H4 (cell line): ENCODE measurements at regions not wholly inside any gene's neighbourhood (a gene's known extent, or its start where the extent isn't known, plus 50 kb on each side); places are given as distances from the start of the nearest gene placed in this dataset.

Experiments used
- DNase-seq: peaks from one replicate; pipeline ENCODE4 v3.0.0-alpha.2; 2015; ENCODE audit warnings: low spot score

- DNase-seq, result no peak
Observed at GRCh38 chr2:67707896-67708295, 310.8 kb downstream of the ETAA1 start.

- DNase-seq, result no peak
Observed at GRCh38 chr2:67709835-67710234, 312.7 kb downstream of the ETAA1 start.

- DNase-seq, result no peak
Observed at GRCh38 chr2:67712484-67712883, 315.4 kb downstream of the ETAA1 start.

- DNase-seq, result no peak
Observed at GRCh38 chr2:67713376-67713775, 316.2 kb downstream of the ETAA1 start.

- no peak for DNase-seq
Observed at GRCh38 chr2:67716895-67717396, 319.8 kb downstream of the ETAA1 start.

GRCh38 chr2:67717692-67718091, 320.6 kb downstream of the ETAA1 start:
- no peak for DNase-seq

GRCh38 chr2:67719351-67719750, 322.2 kb downstream of the ETAA1 start:
- DNase-seq, result no peak

- no peak for DNase-seq
Observed at GRCh38 chr2:67721516-67721915, 324.4 kb downstream of the ETAA1 start.

- DNase-seq, result no peak
Observed at GRCh38 chr2:67724261-67724660, 327.1 kb downstream of the ETAA1 start.

GRCh38 chr2:67725731-67726130, 328.6 kb downstream of the ETAA1 start:
- no peak for DNase-seq

- DNase-seq, result no peak
Observed at GRCh38 chr2:67726416-67726815, 329.3 kb downstream of the ETAA1 start.

GRCh38 chr2:67727131-67727530, 330.0 kb downstream of the ETAA1 start:
- no peak for DNase-seq

- no peak for DNase-seq
Observed at GRCh38 chr2:67727623-67728022, 330.5 kb downstream of the ETAA1 start.

GRCh38 chr2:67729474-67729873, 332.3 kb downstream of the ETAA1 start:
- no peak for DNase-seq

GRCh38 chr2:67733517-67733916, 329.3 kb downstream of the C1D start:
- DNase-seq, result peak; percentile 16

- DNase-seq, result no peak
Observed at GRCh38 chr2:67752199-67752598, 310.6 kb downstream of the C1D start.

GRCh38 chr2:67752969-67753368, 309.8 kb downstream of the C1D start:
- DNase-seq, result peak; percentile 57

- no peak for DNase-seq
Observed at GRCh38 chr2:67755156-67755882, 307.5 kb downstream of the C1D start.

- no peak for DNase-seq
Observed at GRCh38 chr2:67760995-67761394, 301.8 kb downstream of the C1D start.

GRCh38 chr2:67771380-67771779, 291.4 kb downstream of the C1D start:
- DNase-seq, result no peak

- no peak for DNase-seq
Observed at GRCh38 chr2:67772216-67773170, 290.3 kb downstream of the C1D start.

- DNase-seq, result no peak
Observed at GRCh38 chr2:67773851-67774250, 289.0 kb downstream of the C1D start.

- no peak for DNase-seq
Observed at GRCh38 chr2:67776276-67776675, 286.5 kb downstream of the C1D start.
